ENCODE measurements at regions not wholly inside any gene's neighbourhood (a gene's known extent, or its start where the extent isn't known, plus 50 kb on each side); places are given as distances from the start of the nearest gene placed in this dataset.

DNA sequence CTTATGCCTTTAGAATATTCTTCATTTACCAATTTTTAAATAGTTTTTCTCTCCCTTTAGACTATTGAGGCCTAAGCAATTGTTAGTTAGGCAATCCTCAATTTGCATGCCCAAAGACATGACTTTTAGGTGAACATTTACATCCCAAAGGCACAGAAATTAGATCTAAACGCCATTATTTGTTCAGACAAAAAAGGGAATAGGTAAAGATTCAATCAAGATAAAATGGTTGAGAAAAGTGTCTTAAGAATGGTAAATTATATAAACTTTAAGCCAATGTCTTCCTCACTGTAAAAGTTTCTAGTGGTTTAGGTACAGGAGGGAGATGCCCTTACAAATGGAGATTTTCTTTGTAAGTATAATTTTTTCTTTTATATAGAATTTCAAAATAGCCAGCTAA lies 50.2 kb upstream of the MME start:
- TF ChIP-seq, protein P1, sequence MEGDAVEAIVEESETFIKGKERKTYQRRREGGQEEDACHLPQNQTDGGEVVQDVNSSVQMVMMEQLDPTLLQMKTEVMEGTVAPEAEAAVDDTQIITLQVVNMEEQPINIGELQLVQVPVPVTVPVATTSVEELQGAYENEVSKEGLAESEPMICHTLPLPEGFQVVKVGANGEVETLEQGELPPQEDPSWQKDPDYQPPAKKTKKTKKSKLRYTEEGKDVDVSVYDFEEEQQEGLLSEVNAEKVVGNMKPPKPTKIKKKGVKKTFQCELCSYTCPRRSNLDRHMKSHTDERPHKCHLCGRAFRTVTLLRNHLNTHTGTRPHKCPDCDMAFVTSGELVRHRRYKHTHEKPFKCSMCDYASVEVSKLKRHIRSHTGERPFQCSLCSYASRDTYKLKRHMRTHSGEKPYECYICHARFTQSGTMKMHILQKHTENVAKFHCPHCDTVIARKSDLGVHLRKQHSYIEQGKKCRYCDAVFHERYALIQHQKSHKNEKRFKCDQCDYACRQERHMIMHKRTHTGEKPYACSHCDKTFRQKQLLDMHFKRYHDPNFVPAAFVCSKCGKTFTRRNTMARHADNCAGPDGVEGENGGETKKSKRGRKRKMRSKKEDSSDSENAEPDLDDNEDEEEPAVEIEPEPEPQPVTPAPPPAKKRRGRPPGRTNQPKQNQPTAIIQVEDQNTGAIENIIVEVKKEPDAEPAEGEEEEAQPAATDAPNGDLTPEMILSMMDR (IDR thresholded peaks at IDR 0.05; ENCODE audit: low read length): no peak
- TF ChIP-seq EZH2 (IDR thresholded peaks at IDR 0.05; ENCODE audit: borderline replicate concordance, low read length): no peak

Measured in OCI-LY1 (cell line).